Putamen (tissue), 1 donor: ENCODE measurements at regions not wholly inside any gene's neighbourhood (a gene's known extent, or its start where the extent isn't known, plus 50 kb on each side); places are given as distances from the start of the nearest gene placed in this dataset.

Experiments used
- DNase-seq: peaks from one replicate; pipeline ENCODE4 v3.0.0-alpha.2; 2016; ENCODE audit warnings: low spot score

DNA sequence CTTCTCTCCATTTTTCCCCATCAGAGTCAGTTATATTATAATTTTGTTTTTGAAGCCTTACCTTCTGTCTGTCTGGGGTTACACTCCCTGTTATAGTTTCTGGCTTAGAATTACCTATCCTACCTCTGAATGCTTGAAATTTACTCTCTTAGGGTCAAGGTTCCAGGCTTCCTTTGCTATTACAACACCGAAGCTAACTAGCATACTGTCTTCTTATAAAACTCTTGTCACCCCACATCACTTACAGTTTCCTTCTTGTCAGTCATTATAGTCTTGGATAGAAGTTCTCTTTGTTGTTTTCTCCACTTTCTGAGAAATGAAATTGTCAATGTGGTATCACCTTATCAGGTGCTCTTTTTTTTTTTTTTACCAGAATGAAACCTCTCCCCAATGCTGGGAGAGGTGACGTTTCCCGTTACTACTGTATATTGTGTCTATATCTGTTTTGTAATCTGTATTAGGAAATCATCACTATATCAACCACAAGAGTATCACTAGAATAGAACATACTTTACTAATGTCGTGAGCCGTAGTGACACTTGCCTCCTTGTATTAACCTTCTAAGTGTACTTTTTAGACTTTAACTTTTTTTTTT is 69.2 kb upstream of the PSMA6 start:
- no peak for DNase-seq

DNA sequence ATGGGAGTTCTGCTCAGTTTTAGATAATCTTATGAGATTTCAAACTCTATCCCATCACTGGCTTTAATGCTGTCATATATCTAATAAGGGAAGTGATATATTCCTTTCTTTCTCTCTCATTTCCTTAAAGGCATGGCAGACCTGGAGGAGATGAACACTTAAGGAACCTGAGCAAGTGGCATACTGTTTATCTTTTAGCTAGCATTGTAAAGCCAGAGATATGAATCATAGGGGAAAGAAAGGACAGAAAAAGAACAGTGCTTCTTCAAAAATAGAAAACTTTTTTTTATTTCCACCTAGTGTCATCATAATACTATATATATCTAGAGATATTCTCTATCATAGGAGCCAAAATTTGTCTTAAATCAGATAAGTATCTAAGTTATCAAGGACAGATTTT is 68.3 kb upstream of the PSMA6 start:
- no peak for DNase-seq

DNA sequence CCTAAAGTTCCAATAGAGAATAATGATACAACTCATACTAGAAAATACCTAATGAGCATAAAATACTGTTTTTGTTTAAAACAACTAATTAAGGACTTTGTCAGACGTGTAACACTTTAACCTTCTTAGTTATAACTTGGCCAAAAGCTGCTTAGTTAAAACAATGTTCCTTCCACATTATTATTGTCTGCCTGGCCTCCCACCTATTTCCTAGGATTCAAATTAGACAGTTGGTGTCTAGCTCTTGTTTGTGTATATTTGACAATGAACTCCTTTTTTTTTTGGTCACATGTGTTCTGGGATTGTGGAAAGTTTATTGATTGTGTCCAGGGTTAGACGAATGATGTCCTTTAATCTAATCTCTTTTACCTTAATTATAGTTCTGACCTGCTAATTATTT is 67.6 kb upstream of the PSMA6 start:
- no peak for DNase-seq

DNA sequence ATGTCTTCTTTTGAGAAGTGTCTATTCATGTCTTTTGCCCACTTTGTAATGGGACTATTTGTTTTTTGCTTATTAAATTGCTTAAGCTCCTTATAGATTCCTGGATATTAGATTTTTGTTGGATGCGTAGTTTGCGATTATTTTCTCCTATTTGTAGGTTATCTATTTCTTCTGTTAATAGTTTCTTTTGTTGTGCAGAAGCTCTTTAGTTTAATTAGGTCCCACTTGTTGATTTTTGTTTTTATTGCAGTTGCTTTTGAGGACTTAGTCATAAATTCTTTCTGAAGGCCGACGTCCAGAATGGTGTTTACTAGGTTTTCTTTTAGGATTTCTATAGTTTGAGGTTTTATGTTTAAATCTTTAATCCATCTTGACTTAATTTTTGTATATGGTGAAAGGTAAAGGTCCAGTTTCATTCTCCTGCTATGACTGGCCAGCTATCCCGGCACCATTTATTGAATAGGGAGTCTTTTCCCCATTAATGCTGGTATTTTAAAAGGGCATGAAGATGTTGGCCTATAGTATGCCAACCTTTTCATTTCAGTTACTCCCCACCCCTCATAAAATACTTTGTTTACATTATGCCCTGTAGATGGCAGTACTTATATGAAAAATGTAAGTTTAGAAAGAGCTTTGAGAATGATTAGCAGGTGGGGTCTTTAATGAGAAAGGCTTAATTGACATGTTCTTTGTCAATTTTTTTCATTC is 62.9 kb upstream of the PSMA6 start:
- no peak for DNase-seq

DNA sequence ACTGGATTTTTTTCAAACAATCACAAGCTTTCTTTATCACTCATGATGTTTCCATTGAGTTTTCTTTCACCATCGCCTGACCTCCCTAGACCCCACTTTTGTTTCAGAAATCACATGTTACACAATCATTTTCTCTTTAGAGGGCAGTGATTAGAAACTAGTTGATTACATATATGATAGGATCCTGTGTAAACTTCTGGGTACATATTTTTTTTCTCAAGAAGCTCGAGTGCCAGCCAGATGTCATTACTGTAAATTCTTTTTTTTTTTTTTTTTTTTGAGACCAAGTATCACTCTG is 62.4 kb upstream of the PSMA6 start:
- no peak for DNase-seq

DNA sequence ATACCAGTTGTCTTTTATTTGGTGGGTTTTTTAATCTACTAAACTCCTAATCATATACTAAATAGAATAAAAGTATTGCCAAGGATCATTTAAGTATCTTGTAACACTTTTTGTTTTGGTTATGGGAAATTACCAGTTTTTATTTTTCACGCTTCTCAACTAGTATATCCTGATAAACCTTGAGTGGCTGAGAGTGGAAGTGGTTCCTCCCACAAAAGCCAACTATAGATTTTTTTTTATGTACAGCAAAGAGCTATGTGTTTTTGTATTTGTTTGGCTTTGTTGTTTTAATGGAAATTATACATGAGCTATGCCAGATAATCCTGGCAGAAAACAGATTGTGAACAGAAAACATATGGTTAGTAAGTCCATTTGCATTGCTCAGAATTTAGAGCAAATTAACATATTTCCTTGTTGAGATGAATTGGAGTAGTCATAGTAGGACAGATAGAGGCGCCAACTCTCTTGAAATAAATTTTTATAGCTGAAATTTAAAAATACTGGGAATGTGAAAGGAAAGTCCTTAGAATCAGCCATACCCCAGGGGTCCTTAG is 60.9 kb upstream of the PSMA6 start:
- DNase-seq, result no peak

DNA sequence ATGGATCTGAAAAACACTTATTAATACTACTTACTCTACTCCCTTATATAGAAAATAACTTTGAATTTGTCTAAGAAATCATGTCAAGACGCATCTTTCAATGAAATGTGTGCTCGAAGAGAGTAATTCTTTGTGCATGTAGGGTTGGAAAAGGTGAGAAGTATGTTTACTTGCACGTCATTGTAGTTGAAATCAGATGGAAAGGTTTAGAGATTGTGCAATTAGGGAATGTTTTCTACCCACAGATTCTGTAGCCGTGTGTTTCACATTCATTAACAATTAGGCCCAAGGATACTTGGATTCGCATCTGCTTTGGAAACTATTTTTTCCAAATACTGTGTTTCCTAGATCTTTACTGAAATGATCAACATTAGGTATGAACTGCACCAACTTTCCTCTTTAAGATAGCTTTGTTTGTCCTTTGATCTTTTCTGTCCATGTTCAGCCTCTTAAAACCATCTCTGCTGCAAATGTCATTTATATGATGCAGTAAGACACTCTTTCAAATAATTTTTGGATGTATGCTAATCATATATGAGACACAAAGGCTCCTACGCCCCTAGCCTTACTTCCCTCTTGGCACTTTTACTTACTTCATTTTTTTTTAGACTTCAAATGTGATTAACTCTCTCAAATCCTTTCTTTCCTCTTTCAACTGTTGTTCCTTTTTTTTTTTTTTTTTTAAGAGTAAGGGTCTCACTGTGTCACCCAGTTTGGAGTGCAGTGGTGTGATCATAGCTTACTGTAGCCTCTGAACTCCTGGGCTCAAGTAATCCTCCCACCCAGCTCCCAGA is 58.0 kb upstream of the PSMA6 start:
- DNase-seq, result no peak

DNA sequence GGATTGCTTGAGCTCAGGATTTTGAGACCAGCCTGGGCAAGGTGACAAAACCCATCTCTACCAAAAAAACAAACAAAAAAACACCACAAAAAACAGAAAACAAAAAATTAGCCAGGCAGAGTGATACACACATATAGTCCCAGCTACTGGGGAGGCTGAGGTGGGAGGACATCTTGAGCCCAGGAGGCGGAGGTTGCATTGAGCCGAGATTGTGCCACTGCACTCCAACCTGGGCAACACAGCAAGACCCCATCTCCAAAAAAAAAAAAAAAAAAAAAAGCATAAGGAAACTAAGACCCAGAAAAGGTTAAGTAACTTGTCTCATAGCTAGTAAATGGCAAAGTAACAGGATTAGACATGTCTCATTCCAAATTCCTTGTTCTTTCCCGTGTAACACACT is 56.3 kb upstream of the PSMA6 start:
- DNase-seq, result no peak

DNA sequence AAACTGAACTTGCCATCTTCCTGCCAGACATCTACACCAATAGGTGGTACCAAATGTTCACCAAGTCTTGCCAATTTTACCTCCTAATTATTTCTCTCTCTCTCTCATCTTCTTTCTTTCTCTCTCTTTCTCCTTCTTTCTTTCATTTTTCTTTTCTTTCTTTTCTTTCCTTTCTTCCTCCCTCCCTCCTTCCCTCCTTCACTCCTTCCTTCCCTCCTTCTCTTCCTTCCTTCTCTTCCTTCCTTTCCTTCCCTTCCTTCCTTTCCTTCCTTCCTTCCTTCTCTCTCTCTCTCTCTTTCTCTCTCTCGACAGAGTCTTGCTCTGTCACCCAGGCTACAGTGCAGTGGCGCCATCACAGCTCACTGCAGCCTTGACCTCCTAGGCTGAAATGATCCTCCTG is 55.4 kb upstream of the PSMA6 start:
- DNase-seq, result no peak

DNA sequence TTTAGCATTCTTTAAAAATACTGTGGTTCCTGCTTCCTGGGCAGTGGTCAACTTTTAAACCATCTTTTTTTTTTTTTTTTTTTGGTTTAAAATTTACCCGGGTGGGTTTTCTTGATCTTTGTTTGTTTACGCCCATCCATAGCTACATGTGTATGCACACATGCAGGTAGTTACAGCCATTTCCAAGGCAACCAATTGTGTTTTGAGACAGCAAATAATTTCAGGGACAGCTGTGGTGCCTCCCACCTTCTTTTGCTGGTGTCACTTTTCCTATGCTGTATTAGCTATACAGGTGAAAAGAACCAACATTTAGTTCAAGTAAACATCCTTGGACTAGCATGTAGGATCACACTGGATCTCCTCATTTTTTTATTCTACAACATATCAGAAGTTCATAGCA is 52.0 kb upstream of the PSMA6 start:
- DNase-seq, result no peak
